Omental fat pad (tissue), 3 donors: ENCODE measurements at regions not wholly inside any gene's neighbourhood (a gene's known extent, or its start where the extent isn't known, plus 50 kb on each side); places are given as distances from the start of the nearest gene placed in this dataset.

Experiments
- ATAC-seq: fragments of 150-250 bp; one replicate; pipeline ENCODE4 v1.9.1; 2016; ENCODE audit warnings: mild to moderate bottlenecking, moderate library complexity; ENCODE audit not compliant: low FRiP score
- DNase-seq: peaks from one replicate; pipeline ENCODE4 v3.0.0-alpha.2; 2019; ENCODE audit warnings: low spot score
- TF ChIP-seq, protein P1 (sequence below), 3 donors: fragments of 450-650 bp; IDR thresholded peaks; one replicate each; pipeline ENCODE4 v1.5.1; 2016 to 2017; ENCODE audit warnings: antibody characterized with exemption in 3 of 3, mild to moderate bottlenecking in 3 of 3, moderate library complexity in 2 of 3

- ATAC-seq, result no peak
- TF ChIP-seq, protein P1, sequence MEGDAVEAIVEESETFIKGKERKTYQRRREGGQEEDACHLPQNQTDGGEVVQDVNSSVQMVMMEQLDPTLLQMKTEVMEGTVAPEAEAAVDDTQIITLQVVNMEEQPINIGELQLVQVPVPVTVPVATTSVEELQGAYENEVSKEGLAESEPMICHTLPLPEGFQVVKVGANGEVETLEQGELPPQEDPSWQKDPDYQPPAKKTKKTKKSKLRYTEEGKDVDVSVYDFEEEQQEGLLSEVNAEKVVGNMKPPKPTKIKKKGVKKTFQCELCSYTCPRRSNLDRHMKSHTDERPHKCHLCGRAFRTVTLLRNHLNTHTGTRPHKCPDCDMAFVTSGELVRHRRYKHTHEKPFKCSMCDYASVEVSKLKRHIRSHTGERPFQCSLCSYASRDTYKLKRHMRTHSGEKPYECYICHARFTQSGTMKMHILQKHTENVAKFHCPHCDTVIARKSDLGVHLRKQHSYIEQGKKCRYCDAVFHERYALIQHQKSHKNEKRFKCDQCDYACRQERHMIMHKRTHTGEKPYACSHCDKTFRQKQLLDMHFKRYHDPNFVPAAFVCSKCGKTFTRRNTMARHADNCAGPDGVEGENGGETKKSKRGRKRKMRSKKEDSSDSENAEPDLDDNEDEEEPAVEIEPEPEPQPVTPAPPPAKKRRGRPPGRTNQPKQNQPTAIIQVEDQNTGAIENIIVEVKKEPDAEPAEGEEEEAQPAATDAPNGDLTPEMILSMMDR (IDR thresholded peaks at IDR 0.05), result no peak
- no peak for DNase-seq
These were observed 212.2 kb downstream of the SUCLA2 start for GRCh38 chr13:47788844-47789243.

GRCh38 chr13:47774671-47774994, 226.4 kb downstream of the SUCLA2 start:
- no peak for DNase-seq
- TF ChIP-seq, protein P1 (IDR thresholded peaks at IDR 0.05), result no peak
- no peak for ATAC-seq

GRCh38 chr13:47764817-47765216, 236.3 kb downstream of the SUCLA2 start:
- DNase-seq, result no peak
- ATAC-seq, result no peak
- TF ChIP-seq, protein P1 (IDR thresholded peaks at IDR 0.05), result no peak

- TF ChIP-seq, protein P1 (IDR thresholded peaks at IDR 0.05), result no peak
- DNase-seq (no peak), ATAC-seq (peak; percentile 94)
These were observed 243.5 kb downstream of the SUCLA2 start for GRCh38 chr13:47757466-47758080.

DNA sequence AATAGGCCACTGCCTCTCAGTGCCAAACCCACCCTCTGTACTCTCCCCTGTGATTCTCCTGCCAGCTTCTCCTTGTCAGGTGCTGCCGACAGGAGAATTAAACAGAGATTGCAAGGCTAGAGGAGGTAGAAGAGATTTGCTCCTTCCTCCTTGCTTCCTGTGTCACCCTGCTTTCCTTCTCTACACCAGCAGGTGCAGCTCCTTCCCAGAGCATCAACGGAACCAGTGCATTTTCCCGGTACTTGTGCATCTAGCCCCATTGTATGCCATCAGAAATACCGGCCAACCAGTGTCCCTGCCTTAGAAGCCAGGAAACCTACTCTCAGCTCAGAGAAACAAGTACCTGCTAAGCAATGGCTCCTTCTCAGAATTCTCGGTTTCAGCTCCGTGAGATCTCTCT, 253.2 kb downstream of the SUCLA2 start:
- no peak for DNase-seq

GRCh38 chr13:47726394-47726793, 274.7 kb downstream of the SUCLA2 start:
- DNase-seq (no peak), ATAC-seq (no peak)
- TF ChIP-seq, protein P1 (IDR thresholded peaks at IDR 0.05), result no peak

More for the DNA sequence above, 253.2 kb downstream of the SUCLA2 start:
- TF ChIP-seq, protein P1 (IDR thresholded peaks at IDR 0.05), result no peak
- no peak for ATAC-seq

DNA sequence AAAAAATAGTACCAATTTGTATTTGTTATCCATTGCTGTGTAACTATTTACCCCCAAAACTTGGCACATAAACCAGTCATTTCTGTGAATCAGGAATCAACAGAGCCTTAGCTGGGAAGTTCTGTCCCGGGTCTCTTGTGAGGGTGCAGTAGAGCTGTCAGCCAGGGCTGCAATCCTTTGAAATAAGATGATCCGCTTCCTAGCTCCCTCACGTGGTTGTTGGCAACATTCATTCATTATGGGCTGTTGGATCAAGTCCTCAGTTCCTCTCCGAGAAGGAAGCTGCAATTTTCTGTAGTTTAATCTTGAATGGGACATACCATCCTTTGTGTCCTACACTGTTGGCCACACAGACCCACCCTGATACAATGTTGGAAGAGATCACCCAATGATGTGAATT, 277.2 kb downstream of the SUCLA2 start:
- ATAC-seq (no peak), DNase-seq (no peak)
- TF ChIP-seq, protein P1 (IDR thresholded peaks at IDR 0.05), result no peak
